OCI-LY7 (cell line): ENCODE measurements at regions not wholly inside any gene's neighbourhood (a gene's known extent, or its start where the extent isn't known, plus 50 kb on each side); places are given as distances from the start of the nearest gene placed in this dataset.

Source experiments
- BruUV-seq: library from RNA; stranded (reverse); fragments of 400-500 nt; replicated peaks from 2 replicates; lab custom pipeline; 2021; lab: Mats Ljungman, UMichigan
- CTCF ChIA-PET: fragments of 300-600 bp; sonication (Branson Sonifier 250); formaldehyde crosslinking; loops from one replicate; lab custom pipeline; 2022; ENCODE audit warnings: antibody characterized with exemption; ENCODE audit not compliant: unreplicated experiment; lab: Charles Lee
- POLR2A ChIA-PET: fragments of 300-600 bp; sonication (Branson Sonifier 250); formaldehyde crosslinking; loops from one replicate; lab custom pipeline; 2022; ENCODE audit warnings: antibody characterized with exemption; lab: Charles Lee
- DNase-seq: peaks from one replicate; pipeline ENCODE4 v3.0.0-alpha.2; 2015; ENCODE audit warnings: low spot score
- H2AFZ ChIP-seq: fragments of 200-600 bp; sonication (generic), shearing (Covaris generic); 2 replicates; pipeline ENCODE4 v1.6.1; 2014; ENCODE audit warnings: mild to moderate bottlenecking, antibody characterized with exemption, low read length, moderate library complexity
- H3K27ac ChIP-seq: fragments of 200-600 bp; sonication (generic); 2 replicates; pipeline ENCODE4 v1.5.1; 2014; ENCODE audit warnings: mixed run types, low read depth, mild to moderate bottlenecking, moderate library complexity, low read length, inconsistent platforms; ENCODE audit not compliant: poor library complexity, severe bottlenecking
- H3K36me3 ChIP-seq: fragments of 200-600 bp; sonication (generic); 2 replicates; pipeline ENCODE4 v1.6.1; 2014; ENCODE audit warnings: mild to moderate bottlenecking, antibody characterized with exemption, low read length, moderate library complexity, mixed read lengths; ENCODE audit not compliant: insufficient read depth
- H3K4me1 ChIP-seq: fragments of 200-600 bp; sonication (generic); 2 replicates; pipeline ENCODE4 v1.5.1; 2014; ENCODE audit warnings: mild to moderate bottlenecking, low read length; ENCODE audit not compliant: insufficient read depth, poor library complexity, severe bottlenecking
- H3K4me2 ChIP-seq: fragments of 200-600 bp; sonication (generic); 2 replicates; pipeline ENCODE4 v1.6.1; 2014; ENCODE audit warnings: mild to moderate bottlenecking, low read length
- H3K4me3 ChIP-seq: fragments of 200-600 bp; sonication (generic); 2 replicates; pipeline ENCODE4 v1.5.1; 2014; ENCODE audit warnings: mild to moderate bottlenecking, low read depth, low read length; ENCODE audit not compliant: poor library complexity, severe bottlenecking
- H3K79me2 ChIP-seq: fragments of 200-600 bp; sonication (generic); 2 replicates; pipeline ENCODE4 v1.6.1; 2016; ENCODE audit warnings: low read depth, mild to moderate bottlenecking, low read length, moderate library complexity, mixed read lengths; ENCODE audit not compliant: insufficient read depth
- H3K9me2 ChIP-seq: fragments of 200-600 bp; sonication (generic); 2 replicates; pipeline ENCODE4 v1.6.1; 2016; ENCODE audit warnings: mild to moderate bottlenecking, low read length, mixed read lengths; ENCODE audit not compliant: insufficient read depth
- H3K9me3 ChIP-seq: fragments of 200-600 bp; sonication (generic); 2 replicates; pipeline ENCODE4 v1.6.1; 2014; ENCODE audit warnings: mild to moderate bottlenecking, mixed run types, low read length, mixed read lengths
- H4K20me1 ChIP-seq: fragments of 200-600 bp; sonication (generic); 2 replicates; pipeline ENCODE4 v1.6.1; 2014; ENCODE audit warnings: mild to moderate bottlenecking, antibody characterized with exemption, low read length, moderate library complexity, mixed read lengths; ENCODE audit not compliant: insufficient read depth
- CTCF ChIP-seq: fragments of 200-600 bp; sonication (generic); conservative IDR thresholded peaks from 2 replicates; pipeline ENCODE4 v1.5.1; 2014; ENCODE audit warnings: mild to moderate bottlenecking, antibody characterized with exemption, low read length, moderate library complexity, mixed read lengths
- EZH2phosphoT487 ChIP-seq: fragments of 200-600 bp; sonication (generic); IDR thresholded peaks from 2 replicates; pipeline ENCODE4 v1.6.1; 2018; ENCODE audit warnings: low read depth, borderline replicate concordance, mild to moderate bottlenecking, mixed run types, antibody characterized with exemption, low read length, moderate library complexity, mixed read lengths
- intact Hi-C: fragments of 100-400 bp; cut with micrococcal nuclease; formaldehyde crosslinking; loops from one replicate; pipeline ENCODE4 v1.10.0; 2022; ENCODE audit not compliant: unreplicated experiment

DNA sequence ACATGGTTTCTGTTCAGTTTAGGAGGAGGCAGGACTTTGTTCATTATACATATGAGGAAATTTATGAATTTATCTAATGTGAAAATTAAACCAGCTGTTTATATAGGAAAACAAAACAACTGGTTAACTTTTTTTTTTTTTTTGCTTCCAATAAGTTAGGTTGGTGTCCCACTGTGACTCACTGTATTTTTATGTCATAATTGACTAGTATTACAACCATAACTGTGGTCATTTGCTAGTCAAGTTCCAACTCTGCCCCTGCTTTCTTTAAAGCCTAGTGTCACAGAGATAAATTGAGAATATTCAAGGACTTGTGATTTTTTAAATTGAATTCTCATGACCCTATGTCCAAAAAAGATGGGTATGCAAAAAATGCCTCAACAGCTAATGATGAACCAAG lies 227.7 kb downstream of the BCAT1 start:
- POLR2A ChIA-PET = interaction anchor here (0.6 to 0.9 kb wide), 3 partner anchors 135 to 451 kb away, joined by 3 to 6 read pairs (median 3); no protein-coding TSS in a partner anchor

GRCh38 chr12:24719293-24719721 lies 229.6 kb downstream of the BCAT1 start:
- intact Hi-C loops = no loop called here
- H2AFZ ChIP-seq = no peak overlapping the region
- no peak overlapping the region for H3K4me2 ChIP-seq
- TF ChIP-seq EZH2phosphoT487 (no peak), CTCF (no peak)
- H3K9me2 ChIP-seq = no peaks in the 10 kb centered on the region
- no peaks in the 10 kb centered on the region for H3K4me1 ChIP-seq
- no peak for DNase-seq
- no peaks in the 10 kb centered on the region for H3K79me2 ChIP-seq
- no peak overlapping the region for H3K27ac ChIP-seq
- no peaks in the 10 kb centered on the region for H3K9me3 ChIP-seq
- ChIA-PET CTCF (no interaction called here), POLR2A (no interaction called here)
- H4K20me1 ChIP-seq = no peaks in the 10 kb centered on the region
- H3K4me3 ChIP-seq = no peak overlapping the region
- BruUV-seq = no TSS peak
- H3K36me3 ChIP-seq = no peaks in the 10 kb centered on the region

More for the DNA sequence above, 227.7 kb downstream of the BCAT1 start:
- CTCF ChIA-PET = no interaction called here
- no peaks in the 10 kb centered on the region for H3K79me2 ChIP-seq
- no peaks in the 10 kb centered on the region for H3K36me3 ChIP-seq
- no peaks in the 10 kb centered on the region for H4K20me1 ChIP-seq
- no peaks in the 10 kb centered on the region for H3K4me1 ChIP-seq
- no peaks in the 10 kb centered on the region for H3K9me3 ChIP-seq
- H3K4me2 ChIP-seq = no peak overlapping the region
- H2AFZ ChIP-seq = no peak overlapping the region
- no peak for TF ChIP-seq CTCF
- no peak for TF ChIP-seq EZH2phosphoT487
- intact Hi-C loops = no loop called here
- no peak overlapping the region for H3K27ac ChIP-seq
- no peak overlapping the region for H3K4me3 ChIP-seq
- no peaks in the 10 kb centered on the region for H3K9me2 ChIP-seq
- BruUV-seq = no TSS peak
- DNase-seq = no peak

- Histone ChIP-seq H3K4me3 (no peak overlapping the region), H2AFZ (no peak overlapping the region), H3K4me1 (no peaks in the 10 kb centered on the region), H3K36me3 (no peaks in the 10 kb centered on the region), H3K79me2 (no peaks in the 10 kb centered on the region), H3K27ac (no peak overlapping the region), H3K9me3 (no peaks in the 10 kb centered on the region), H3K9me2 (no peaks in the 10 kb centered on the region), H4K20me1 (no peaks in the 10 kb centered on the region), H3K4me2 (no peak overlapping the region)
- POLR2A ChIA-PET = interaction anchor here (0.7 kb wide), 1 partner anchor 10 kb away, joined by 4 read pairs; no protein-coding TSS in a partner anchor
- intact Hi-C loops = no loop called here
- TF ChIP-seq CTCF (no peak), EZH2phosphoT487 (no peak)
- no TSS peak for BruUV-seq
- CTCF ChIA-PET = no interaction called here
- DNase-seq = no peak
Observed at GRCh38 chr12:24718617-24719016, 230.3 kb downstream of the BCAT1 start.
